ENCODE measurements at regions not wholly inside any gene's neighbourhood (a gene's known extent, or its start where the extent isn't known, plus 50 kb on each side); places are given as distances from the start of the nearest gene placed in this dataset.
A peak's percentile ranks its signal among the peaks of the same experiment; 100 is the strongest.

DNA sequence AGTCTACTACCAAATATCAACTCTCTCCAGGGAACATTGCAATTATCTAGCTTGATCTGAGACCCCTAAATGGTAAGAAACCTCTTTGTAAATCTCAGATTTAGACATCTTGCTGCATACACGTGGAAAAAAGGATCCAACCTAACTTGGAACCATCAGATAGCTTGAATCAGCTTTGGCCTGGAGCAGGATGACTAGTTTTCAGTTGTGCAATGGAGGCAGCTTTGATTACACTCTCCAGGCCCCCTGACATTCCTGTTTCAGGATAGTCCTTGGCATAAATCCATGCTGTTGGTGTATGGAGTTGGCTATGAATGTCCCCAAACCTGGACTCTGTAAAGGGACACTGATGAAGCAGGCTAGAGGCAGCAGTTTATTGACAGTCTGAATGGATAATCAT lies 1061.9 kb upstream of the TENM3 start:
- no peak for DNase-seq (ENCODE audit: low read depth in 4 of 6, low spot score in 6 of 6)
- Histone ChIP-seq H3K27ac (ENCODE audit: low read depth, low read length) (no peak overlapping the region), H3K27me3 (ENCODE audit: control insufficient read depth, insufficient read depth, low read length) (no peaks in the 10 kb centered on the region), H3K4me3 (ENCODE audit: low read depth, low read length) (no peak overlapping the region), H3K9me3 (ENCODE audit: control insufficient read depth, insufficient read depth, low read length) (peaks cover 10% of the 10 kb centered on the region), H3K36me3 (ENCODE audit: control insufficient read depth, insufficient read depth, low read length) (no peaks in the 10 kb centered on the region), H3K4me1 (ENCODE audit: control insufficient read depth, insufficient read depth, low read length) (no peaks in the 10 kb centered on the region)
- WGBS (ENCODE audit: insufficient coverage) = no CpG with 5 or more reads among the region's 1 CpG

DNA sequence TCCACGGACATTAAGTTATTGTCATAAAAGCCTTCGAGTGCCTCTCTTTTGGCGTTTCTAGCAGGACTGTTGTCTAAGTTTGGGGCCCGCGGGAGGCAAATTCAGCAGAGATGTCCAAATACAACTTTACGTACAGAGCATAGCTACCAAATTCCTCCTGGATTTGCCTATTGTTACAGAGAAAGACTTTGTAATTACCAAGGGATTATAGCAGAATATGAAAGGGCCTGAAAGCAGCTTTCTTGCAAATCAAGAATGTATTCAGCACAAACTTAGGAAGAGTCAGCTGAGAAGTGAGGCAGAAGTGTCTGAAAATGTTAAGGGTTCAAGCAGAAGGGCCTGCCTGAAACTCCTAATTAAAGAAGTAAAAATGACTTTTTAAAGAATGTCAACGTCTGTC lies 1053.5 kb upstream of the TENM3 start:
- peaks cover 3% of the 10 kb centered on the region for H3K4me1 ChIP-seq (ENCODE audit: control insufficient read depth, insufficient read depth, low read length)
- H3K27me3 ChIP-seq (ENCODE audit: control insufficient read depth, insufficient read depth, low read length) = no peaks in the 10 kb centered on the region
- H3K4me3 ChIP-seq (ENCODE audit: low read depth, low read length) = no peak overlapping the region
- no peak for DNase-seq (ENCODE audit: low read depth in 4 of 6, low spot score in 6 of 6)
- H3K9me3 ChIP-seq (ENCODE audit: control insufficient read depth, insufficient read depth, low read length) = peaks cover 9% of the 10 kb centered on the region
- 83% methylated on average over 4 of the region's 7 CpGs for WGBS (ENCODE audit: insufficient coverage)
- H3K36me3 ChIP-seq (ENCODE audit: control insufficient read depth, insufficient read depth, low read length) = no peaks in the 10 kb centered on the region
- no peak overlapping the region for H3K27ac ChIP-seq (ENCODE audit: low read depth, low read length)

DNA sequence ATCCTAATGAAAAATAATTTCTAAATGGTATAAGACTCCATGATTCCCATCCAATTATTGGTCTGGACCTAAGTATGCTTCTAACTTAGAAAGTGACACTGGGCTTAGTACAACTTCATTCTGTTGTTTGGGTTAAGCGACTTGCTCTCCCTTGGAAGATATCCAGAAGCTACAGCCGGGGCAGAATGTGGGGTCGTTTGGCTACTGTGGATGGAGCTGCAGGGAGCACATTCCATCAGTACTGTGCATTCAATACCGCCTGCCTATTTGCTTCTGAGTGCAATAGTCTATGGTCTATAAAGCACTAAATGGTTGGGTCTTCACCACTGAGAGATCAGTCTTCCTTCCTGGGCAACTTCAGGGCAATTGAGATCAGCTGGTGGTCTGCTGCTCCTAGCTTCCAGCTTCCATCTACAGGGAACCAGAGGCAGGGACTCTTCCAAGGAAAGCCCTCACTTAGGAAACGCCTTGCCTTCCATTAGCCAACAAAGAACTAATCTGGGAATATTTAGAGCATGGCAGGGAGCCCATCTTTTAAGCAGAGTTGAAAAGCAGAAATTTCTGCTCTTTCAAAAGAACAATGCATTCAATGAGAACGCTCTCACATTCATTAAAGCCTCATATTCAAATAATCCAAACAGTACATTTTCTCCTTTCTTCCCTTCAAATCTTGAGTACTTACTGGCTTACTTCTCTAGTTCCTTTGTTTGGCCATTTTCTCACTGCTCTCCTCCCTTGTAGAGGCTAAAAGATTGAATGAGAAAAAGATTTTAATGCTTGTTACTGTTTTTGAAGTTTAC lies 1049.9 kb upstream of the TENM3 start:
- DNase-seq (ENCODE audit: low read depth in 4 of 6, low spot score in 6 of 6) = peak in 3 of 6 donors; percentile 20 to 81 (median 53)
- H3K4me3 ChIP-seq (ENCODE audit: low read depth, low read length) = no peak overlapping the region
- H3K27me3 ChIP-seq (ENCODE audit: control insufficient read depth, insufficient read depth, low read length) = no peaks in the 10 kb centered on the region
- no peaks in the 10 kb centered on the region for H3K9me3 ChIP-seq (ENCODE audit: control insufficient read depth, insufficient read depth, low read length)
- 29% methylated on average over 5 of the region's 6 CpGs for WGBS (ENCODE audit: insufficient coverage)
- H3K4me1 ChIP-seq (ENCODE audit: control insufficient read depth, insufficient read depth, low read length) = peaks cover 3% of the 10 kb centered on the region
- peak overlapping the region; percentile 81 for H3K27ac ChIP-seq (ENCODE audit: low read depth, low read length)
- H3K36me3 ChIP-seq (ENCODE audit: control insufficient read depth, insufficient read depth, low read length) = no peaks in the 10 kb centered on the region

DNA sequence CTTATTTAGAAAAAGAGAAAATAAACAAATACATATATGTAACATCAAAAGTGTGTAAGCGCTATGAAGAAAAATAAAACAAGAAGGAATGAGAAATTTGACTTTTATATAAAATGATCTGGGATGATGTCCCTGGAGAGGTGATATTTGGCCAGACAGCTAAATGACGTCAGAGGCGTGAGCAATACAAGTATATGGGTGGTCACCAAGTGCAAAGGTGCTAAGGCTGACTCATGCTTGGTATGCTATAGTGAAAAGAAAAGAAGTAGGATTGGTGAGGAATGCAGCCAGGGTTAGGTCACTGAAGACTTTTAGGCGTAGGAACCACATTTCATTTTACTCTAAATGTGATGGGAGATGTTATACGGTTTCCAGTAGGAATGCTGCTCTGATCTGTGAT lies 1049.1 kb upstream of the TENM3 start:
- Histone ChIP-seq H3K36me3 (ENCODE audit: control insufficient read depth, insufficient read depth, low read length) (no peaks in the 10 kb centered on the region), H3K9me3 (ENCODE audit: control insufficient read depth, insufficient read depth, low read length) (no peaks in the 10 kb centered on the region), H3K4me1 (ENCODE audit: control insufficient read depth, insufficient read depth, low read length) (peaks cover 3% of the 10 kb centered on the region), H3K27ac (ENCODE audit: low read depth, low read length) (peak overlapping the region; percentile 81), H3K27me3 (ENCODE audit: control insufficient read depth, insufficient read depth, low read length) (no peaks in the 10 kb centered on the region), H3K4me3 (ENCODE audit: low read depth, low read length) (no peak overlapping the region)
- DNase-seq (ENCODE audit: low read depth in 4 of 6, low spot score in 6 of 6) = no peak
- WGBS (ENCODE audit: insufficient coverage) = 92% methylated on average over 2 of the region's 5 CpGs

DNA sequence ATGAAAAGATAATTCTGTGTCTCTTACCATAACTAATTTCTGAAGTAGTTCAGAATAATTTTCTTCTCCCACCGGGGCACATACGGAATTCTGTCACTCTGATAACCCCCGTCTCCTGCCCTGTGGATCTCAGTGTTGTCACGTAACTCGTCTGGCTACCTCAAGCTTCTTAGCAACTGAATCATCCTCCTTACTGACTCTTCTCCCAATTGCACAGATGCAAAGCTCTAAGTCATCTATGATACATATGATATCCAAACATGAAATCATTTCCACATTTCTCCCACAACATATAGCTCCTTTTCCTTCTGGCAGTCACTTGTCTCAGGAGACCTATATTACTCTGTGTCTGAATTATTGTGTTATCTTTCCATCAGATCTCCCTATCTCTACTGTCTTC lies 1043.1 kb upstream of the TENM3 start:
- no peaks in the 10 kb centered on the region for H3K9me3 ChIP-seq (ENCODE audit: control insufficient read depth, insufficient read depth, low read length)
- H3K4me3 ChIP-seq (ENCODE audit: low read depth, low read length) = no peak overlapping the region
- no peak overlapping the region for H3K27ac ChIP-seq (ENCODE audit: low read depth, low read length)
- H3K36me3 ChIP-seq (ENCODE audit: control insufficient read depth, insufficient read depth, low read length) = no peaks in the 10 kb centered on the region
- DNase-seq (ENCODE audit: low read depth in 4 of 6, low spot score in 6 of 6) = no peak
- 81% methylated on average over 5 of the region's 5 CpGs for WGBS (ENCODE audit: insufficient coverage)
- H3K4me1 ChIP-seq (ENCODE audit: control insufficient read depth, insufficient read depth, low read length) = no peaks in the 10 kb centered on the region
- no peaks in the 10 kb centered on the region for H3K27me3 ChIP-seq (ENCODE audit: control insufficient read depth, insufficient read depth, low read length)

DNA sequence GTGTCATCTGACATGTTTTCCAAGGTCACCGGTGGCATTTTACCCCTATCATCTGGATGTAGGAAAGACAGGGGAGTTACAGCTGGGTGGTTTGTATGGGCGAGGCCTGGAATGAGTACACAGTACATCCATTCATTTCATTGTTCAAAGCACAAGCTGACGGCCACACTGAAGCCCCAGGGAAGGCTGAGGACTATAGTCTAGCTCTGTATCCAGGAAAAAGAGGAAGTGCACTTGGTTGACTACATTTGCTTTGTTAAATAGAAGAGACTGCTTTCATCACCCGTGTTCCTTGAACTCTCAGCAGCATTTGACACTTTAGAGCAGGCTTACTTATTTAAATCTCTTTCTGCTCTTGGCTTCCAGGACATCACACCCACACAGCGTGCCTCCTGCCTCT lies 1041.0 kb upstream of the TENM3 start:
- DNase-seq (ENCODE audit: low read depth in 4 of 6, low spot score in 6 of 6) = no peak
- no peaks in the 10 kb centered on the region for H3K9me3 ChIP-seq (ENCODE audit: control insufficient read depth, insufficient read depth, low read length)

DNA sequence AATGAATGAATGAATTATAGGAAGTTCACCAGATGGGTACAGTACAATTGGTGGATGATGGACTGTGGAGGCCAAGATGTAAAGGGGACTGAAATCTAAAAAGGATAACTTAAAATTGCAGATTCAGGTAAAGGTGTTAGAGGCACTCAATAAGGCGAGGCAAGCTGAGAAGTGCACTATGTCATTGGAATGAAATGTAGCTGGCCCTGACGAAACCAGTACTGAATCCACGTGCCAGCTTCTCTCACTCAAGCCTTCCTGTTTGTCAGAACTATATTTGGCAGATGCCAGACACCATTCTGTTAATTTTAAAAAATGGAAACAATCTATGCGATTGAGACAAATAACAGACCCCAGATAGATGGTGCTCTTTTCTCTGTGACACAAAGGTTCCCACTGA lies 1039.1 kb upstream of the TENM3 start:
- no peaks in the 10 kb centered on the region for H3K9me3 ChIP-seq (ENCODE audit: control insufficient read depth, insufficient read depth, low read length)
- DNase-seq (ENCODE audit: low read depth in 4 of 6, low spot score in 6 of 6) = no peak
- no peak overlapping the region for H3K4me3 ChIP-seq (ENCODE audit: low read depth, low read length)
- H3K4me1 ChIP-seq (ENCODE audit: control insufficient read depth, insufficient read depth, low read length) = no peaks in the 10 kb centered on the region
- WGBS (ENCODE audit: insufficient coverage) = 100% methylated on average over 3 of the region's 4 CpGs
- H3K36me3 ChIP-seq (ENCODE audit: control insufficient read depth, insufficient read depth, low read length) = no peaks in the 10 kb centered on the region
- H3K27ac ChIP-seq (ENCODE audit: low read depth, low read length) = no peak overlapping the region
- H3K27me3 ChIP-seq (ENCODE audit: control insufficient read depth, insufficient read depth, low read length) = no peaks in the 10 kb centered on the region

More for the DNA sequence above, 1041.0 kb upstream of the TENM3 start:
- no peak overlapping the region for H3K27ac ChIP-seq (ENCODE audit: low read depth, low read length)
- no peaks in the 10 kb centered on the region for H3K4me1 ChIP-seq (ENCODE audit: control insufficient read depth, insufficient read depth, low read length)
- H3K27me3 ChIP-seq (ENCODE audit: control insufficient read depth, insufficient read depth, low read length) = no peaks in the 10 kb centered on the region
- H3K4me3 ChIP-seq (ENCODE audit: low read depth, low read length) = no peak overlapping the region
- WGBS (ENCODE audit: insufficient coverage) = 0% methylated on average over 1 of the region's 5 CpGs
- no peaks in the 10 kb centered on the region for H3K36me3 ChIP-seq (ENCODE audit: control insufficient read depth, insufficient read depth, low read length)

DNA sequence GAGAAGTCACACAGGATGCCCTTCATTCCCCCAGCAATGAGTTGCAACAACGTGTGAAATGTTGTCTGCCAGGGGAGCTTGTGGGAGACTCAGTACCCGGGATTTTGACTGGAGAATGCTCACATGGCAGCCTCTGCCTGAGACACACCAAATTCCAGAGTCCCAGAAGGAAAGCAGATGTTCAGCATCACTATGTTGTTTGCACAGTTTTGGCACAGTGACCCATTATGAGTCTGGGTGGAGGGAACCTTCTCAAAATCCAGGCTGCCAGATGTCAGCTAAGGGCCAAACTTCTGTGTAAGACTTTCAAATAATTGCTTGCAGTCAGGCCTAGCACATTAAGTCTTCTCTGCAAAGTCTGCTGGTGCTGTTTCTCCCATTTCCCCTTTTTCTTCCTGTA lies 1029.7 kb upstream of the TENM3 start:
- Histone ChIP-seq H3K36me3 (ENCODE audit: control insufficient read depth, insufficient read depth, low read length) (no peaks in the 10 kb centered on the region), H3K27me3 (ENCODE audit: control insufficient read depth, insufficient read depth, low read length) (no peaks in the 10 kb centered on the region), H3K27ac (ENCODE audit: low read depth, low read length) (no peak overlapping the region), H3K9me3 (ENCODE audit: control insufficient read depth, insufficient read depth, low read length) (no peaks in the 10 kb centered on the region), H3K4me1 (ENCODE audit: control insufficient read depth, insufficient read depth, low read length) (no peaks in the 10 kb centered on the region), H3K4me3 (ENCODE audit: low read depth, low read length) (no peak overlapping the region)
- WGBS (ENCODE audit: insufficient coverage) = 73% methylated on average over 2 of the region's 2 CpGs
- DNase-seq (ENCODE audit: low read depth in 4 of 6, low spot score in 6 of 6) = no peak

DNA sequence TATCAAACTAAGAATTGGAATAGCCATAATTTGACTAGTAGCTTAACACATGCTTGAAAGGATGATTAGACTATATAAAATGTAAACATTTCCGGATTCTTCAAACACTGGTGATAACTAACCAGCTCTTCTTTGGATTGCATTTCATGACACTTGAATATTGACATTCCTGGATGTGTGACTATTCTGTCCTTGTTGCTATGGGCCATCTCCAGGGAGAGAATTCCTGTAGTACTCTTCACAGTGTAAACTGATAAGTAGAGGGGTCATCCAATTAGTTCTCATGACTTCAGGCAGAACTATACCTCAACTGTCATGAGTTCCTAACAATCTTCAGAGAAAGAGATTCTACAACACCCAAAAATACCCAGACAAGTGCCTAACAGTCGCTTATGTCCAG lies 1026.7 kb upstream of the TENM3 start:
- H3K4me1 ChIP-seq (ENCODE audit: control insufficient read depth, insufficient read depth, low read length) = no peaks in the 10 kb centered on the region
- no CpG with 5 or more reads among the region's 2 CpGs for WGBS (ENCODE audit: insufficient coverage)
- H3K36me3 ChIP-seq (ENCODE audit: control insufficient read depth, insufficient read depth, low read length) = no peaks in the 10 kb centered on the region
- H3K27me3 ChIP-seq (ENCODE audit: control insufficient read depth, insufficient read depth, low read length) = no peaks in the 10 kb centered on the region
- H3K27ac ChIP-seq (ENCODE audit: low read depth, low read length) = no peak overlapping the region
- DNase-seq (ENCODE audit: low read depth in 4 of 6, low spot score in 6 of 6) = no peak
- no peaks in the 10 kb centered on the region for H3K9me3 ChIP-seq (ENCODE audit: control insufficient read depth, insufficient read depth, low read length)
- H3K4me3 ChIP-seq (ENCODE audit: low read depth, low read length) = no peak overlapping the region

DNA sequence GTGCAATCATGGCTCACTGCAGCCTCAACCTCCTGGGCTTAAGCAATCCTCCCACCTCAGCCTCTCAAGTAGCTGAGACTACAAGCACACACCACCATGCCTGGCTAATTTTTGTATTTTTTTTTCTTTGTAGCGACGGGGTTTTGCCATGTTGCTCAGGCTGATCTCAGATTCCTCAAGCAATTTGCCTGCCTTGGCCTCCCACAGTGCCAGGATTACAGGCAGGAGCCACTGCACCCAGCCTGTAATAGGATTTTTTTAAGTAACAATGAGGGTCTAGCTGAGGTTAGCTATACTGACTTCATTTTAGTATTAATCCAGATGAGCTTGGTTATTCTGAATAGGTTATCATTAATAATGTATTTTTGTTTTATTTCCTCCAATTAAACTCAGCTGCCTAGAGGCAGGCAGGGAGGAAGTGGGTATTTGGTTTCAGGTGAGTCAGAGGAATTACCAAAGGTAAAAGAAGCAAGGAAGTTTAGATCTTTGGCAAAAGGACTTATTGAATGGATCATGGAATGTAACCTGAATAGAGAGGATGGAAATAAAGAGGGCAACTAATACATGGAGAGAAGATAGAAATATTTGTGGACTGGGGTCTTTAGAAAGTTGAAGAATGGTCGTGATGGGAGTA lies 1023.3 kb upstream of the TENM3 start:
- WGBS (ENCODE audit: insufficient coverage) = 87% methylated on average over 3 of the region's 3 CpGs
- Histone ChIP-seq H3K36me3 (ENCODE audit: control insufficient read depth, insufficient read depth, low read length) (no peaks in the 10 kb centered on the region), H3K4me3 (ENCODE audit: low read depth, low read length) (no peak overlapping the region), H3K9me3 (ENCODE audit: control insufficient read depth, insufficient read depth, low read length) (no peaks in the 10 kb centered on the region), H3K4me1 (ENCODE audit: control insufficient read depth, insufficient read depth, low read length) (no peaks in the 10 kb centered on the region), H3K27me3 (ENCODE audit: control insufficient read depth, insufficient read depth, low read length) (no peaks in the 10 kb centered on the region), H3K27ac (ENCODE audit: low read depth, low read length) (no peak overlapping the region)
- DNase-seq (ENCODE audit: low read depth in 4 of 6, low spot score in 6 of 6) = no peak

Data from spinal cord (tissue), 9 donors.